SK-N-MC (cell line): ENCODE measurements at regions not wholly inside any gene's neighbourhood (a gene's known extent, or its start where the extent isn't known, plus 50 kb on each side); places are given as distances from the start of the nearest gene placed in this dataset.
"Not testable (repeated sequence)": the region's sequence is repeated elsewhere in the genome, so short reads cannot be mapped to it uniquely, and the experiment has no call there.

ENCODE experiments used
- DNase-seq: peaks from one replicate; pipeline ENCODE4 v3.0.0-alpha.2; 2011; ENCODE audit warnings: low read depth, low spot score
- H3K27ac ChIP-seq: fragments of 200-600 bp; sonication (generic); 2 replicates; pipeline ENCODE4 v1.5.1; 2016; ENCODE audit warnings: mixed run types
- H3K36me3 ChIP-seq: fragments of 200-600 bp; sonication (generic); 2 replicates; pipeline ENCODE4 v1.6.1; 2017; ENCODE audit warnings: antibody characterized with exemption, low read length, mixed read lengths; ENCODE audit not compliant: insufficient read depth
- H3K4me3 ChIP-seq: fragments of 200-600 bp; sonication (generic); 2 replicates; pipeline ENCODE4 v1.5.1; 2016
- H3K9ac ChIP-seq: fragments of 200-600 bp; sonication (generic); 2 replicates; pipeline ENCODE4 v1.8.0; 2017; ENCODE audit warnings: mixed run types, mixed read lengths; ENCODE audit not compliant: insufficient read length
- H3K9me3 ChIP-seq: fragments of 200-600 bp; sonication (generic); 2 replicates; pipeline ENCODE4 v1.6.1; 2017; ENCODE audit warnings: low read depth, mild to moderate bottlenecking, antibody characterized with exemption, low read length, moderate library complexity, mixed read lengths
- EZH2 ChIP-seq: fragments of 200-600 bp; sonication (generic); IDR thresholded peaks from one replicate; pipeline ENCODE4 v1.6.1; 2017; ENCODE audit warnings: antibody characterized with exemption
- FOXP2 ChIP-seq: optimal IDR thresholded peaks from 2 replicates; pipeline ENCODE3; 2011; ENCODE audit warnings: mild to moderate bottlenecking, moderate library complexity; ENCODE audit not compliant: insufficient read depth; ENCODE audit errors: extremely low read length, control extremely low read depth
- POLR2AphosphoS5 ChIP-seq: IDR thresholded peaks from 2 replicates; pipeline ENCODE4 v1.6.1; 2012; ENCODE audit warnings: mild to moderate bottlenecking, low read depth, low read length, borderline replicate concordance

GRCh38 chr5:176133877-176134276 is 104.3 kb upstream of the SIMC1 start:
- Histone ChIP-seq H3K27ac (no peak overlapping the region), H3K36me3 (no peaks in the 10 kb centered on the region), H3K9me3 (no peaks in the 10 kb centered on the region), H3K4me3 (no peak overlapping the region), H3K9ac (no peak overlapping the region)
- TF ChIP-seq EZH2: no peak
- no peak for TF ChIP-seq FOXP2
- TF ChIP-seq POLR2AphosphoS5: no peak
- no peak for DNase-seq

- Histone ChIP-seq H3K4me3 (no peak overlapping the region), H3K27ac (no peak overlapping the region), H3K36me3 (no peaks in the 10 kb centered on the region), H3K9ac (no peak overlapping the region), H3K9me3 (no peaks in the 10 kb centered on the region)
- DNase-seq: no peak
- TF ChIP-seq EZH2: no peak
- no peak for TF ChIP-seq POLR2AphosphoS5
- no peak for TF ChIP-seq FOXP2
These were observed 103.5 kb upstream of the SIMC1 start for GRCh38 chr5:176134529-176135223.

- not testable (repeated sequence) for H3K9me3 ChIP-seq, H3K36me3 ChIP-seq, DNase-seq, H3K4me3 ChIP-seq, H3K27ac ChIP-seq, H3K9ac ChIP-seq
These were observed 98.1 kb upstream of the SIMC1 start for GRCh38 chr5:176140138-176140537.

GRCh38 chr5:176144508-176144907 is 93.7 kb upstream of the SIMC1 start:
- no peak for TF ChIP-seq EZH2
- TF ChIP-seq FOXP2: no peak
- no peak for TF ChIP-seq POLR2AphosphoS5
- no peak for DNase-seq
- Histone ChIP-seq H3K27ac (no peak overlapping the region), H3K9me3 (no peaks in the 10 kb centered on the region), H3K4me3 (no peak overlapping the region), H3K9ac (no peak overlapping the region), H3K36me3 (no peaks in the 10 kb centered on the region)

GRCh38 chr5:176149948-176150347 is 88.3 kb upstream of the SIMC1 start:
- H3K9ac ChIP-seq, DNase-seq, H3K27ac ChIP-seq, H3K4me3 ChIP-seq, H3K9me3 ChIP-seq, H3K36me3 ChIP-seq: not testable (repeated sequence)

- no peak for DNase-seq
- Histone ChIP-seq H3K9me3 (no peaks in the 10 kb centered on the region), H3K36me3 (no peaks in the 10 kb centered on the region), H3K27ac (no peak overlapping the region), H3K9ac (no peak overlapping the region), H3K4me3 (no peak overlapping the region)
- TF ChIP-seq POLR2AphosphoS5 (no peak), FOXP2 (no peak), EZH2 (no peak)
These were observed 86.9 kb upstream of the SIMC1 start for GRCh38 chr5:176151281-176151680.

- no peak for DNase-seq
- Histone ChIP-seq H3K36me3 (no peaks in the 10 kb centered on the region), H3K27ac (no peak overlapping the region), H3K4me3 (no peak overlapping the region), H3K9ac (no peak overlapping the region), H3K9me3 (no peaks in the 10 kb centered on the region)
- TF ChIP-seq FOXP2 (no peak), POLR2AphosphoS5 (no peak), EZH2 (no peak)
These were observed 85.9 kb upstream of the SIMC1 start for GRCh38 chr5:176152191-176152929.

- no peak overlapping the region for H3K4me3 ChIP-seq
- no peak overlapping the region for H3K9ac ChIP-seq
- H3K27ac ChIP-seq: no peak overlapping the region
These were observed 85.3 kb upstream of the SIMC1 start for GRCh38 chr5:176152930-176153311.

GRCh38 chr5:176153741-176154140 is 84.5 kb upstream of the SIMC1 start:
- H3K36me3 ChIP-seq: no peaks in the 10 kb centered on the region
- H3K27ac ChIP-seq: no peak overlapping the region
- no peaks in the 10 kb centered on the region for H3K9me3 ChIP-seq
- DNase-seq: no peak
- H3K9ac ChIP-seq: no peak overlapping the region
- no peak overlapping the region for H3K4me3 ChIP-seq
- TF ChIP-seq FOXP2: no peak
- no peak for TF ChIP-seq POLR2AphosphoS5
- no peak for TF ChIP-seq EZH2

More at GRCh38 chr5:176152930-176153311, 85.3 kb upstream of the SIMC1 start:
- H3K36me3 ChIP-seq: no peaks in the 10 kb centered on the region
- no peak for DNase-seq
- H3K9me3 ChIP-seq: no peaks in the 10 kb centered on the region
- no peak for TF ChIP-seq POLR2AphosphoS5
- TF ChIP-seq EZH2: no peak
- no peak for TF ChIP-seq FOXP2

- TF ChIP-seq POLR2AphosphoS5: no peak
- no peak for TF ChIP-seq FOXP2
- no peak for TF ChIP-seq EZH2
- Histone ChIP-seq H3K9me3 (no peaks in the 10 kb centered on the region), H3K4me3 (no peak overlapping the region)
These were observed 83.4 kb upstream of the SIMC1 start for GRCh38 chr5:176154821-176155220.

More at GRCh38 chr5:176154821-176155220, 83.4 kb upstream of the SIMC1 start:
- no peak overlapping the region for H3K27ac ChIP-seq
- no peak overlapping the region for H3K9ac ChIP-seq
- H3K36me3 ChIP-seq: no peaks in the 10 kb centered on the region
- no peak for DNase-seq
